Endothelial cell (in vitro differentiated cells): ENCODE measurements at regions not wholly inside any gene's neighbourhood (a gene's known extent, or its start where the extent isn't known, plus 50 kb on each side); places are given as distances from the start of the nearest gene placed in this dataset.

Experiments
- DNase-seq: peaks from one replicate; pipeline ENCODE4 v3.0.0; 2021; ENCODE audit warnings: low spot score
- H3K27ac Mint-ChIP-seq: one replicate; pipeline ENCODE4 v1.8.0; 2021; ENCODE audit warnings: mixed read lengths, inconsistent platforms; ENCODE audit not compliant: unreplicated experiment
- H3K27me3 Mint-ChIP-seq: one replicate; pipeline ENCODE4 v1.8.0; 2021; ENCODE audit warnings: mild to moderate bottlenecking, moderate library complexity, mixed read lengths, inconsistent platforms; ENCODE audit not compliant: unreplicated experiment
- H3K36me3 Mint-ChIP-seq: one replicate; pipeline ENCODE4 v1.8.0; 2021; ENCODE audit warnings: mild to moderate bottlenecking, low read depth, mixed read lengths, inconsistent platforms; ENCODE audit not compliant: unreplicated experiment
- H3K4me1 Mint-ChIP-seq: one replicate; pipeline ENCODE4 v1.8.0; 2021; ENCODE audit warnings: mild to moderate bottlenecking, mixed read lengths, inconsistent platforms; ENCODE audit not compliant: unreplicated experiment
- H3K4me3 Mint-ChIP-seq: one replicate; pipeline ENCODE4 v1.8.0; 2021; ENCODE audit warnings: mild to moderate bottlenecking, mixed read lengths, inconsistent platforms; ENCODE audit not compliant: unreplicated experiment
- H3K9me3 Mint-ChIP-seq: one replicate; pipeline ENCODE4 v1.8.0; 2021; ENCODE audit warnings: mixed read lengths, inconsistent platforms; ENCODE audit not compliant: unreplicated experiment
- CTCF ChIP-seq: fragments of 200-600 bp; sonication (generic); IDR thresholded peaks from one replicate; pipeline ENCODE4 v1.5.0; 2021; ENCODE audit warnings: antibody characterized with exemption; ENCODE audit not compliant: unreplicated experiment

- Mint-ChIP-seq H3K27me3 (no peaks in the 10 kb centered on the region), H3K4me3 (no peak overlapping the region), H3K9me3 (no peaks in the 10 kb centered on the region), H3K36me3 (no peaks in the 10 kb centered on the region), H3K27ac (no peak overlapping the region), H3K4me1 (no peaks in the 10 kb centered on the region)
- no peak for DNase-seq
- TF ChIP-seq CTCF: no peak
These were observed 185.4 kb downstream of the TTLL7 start for GRCh38 chr1:83813576-83813975.

DNA sequence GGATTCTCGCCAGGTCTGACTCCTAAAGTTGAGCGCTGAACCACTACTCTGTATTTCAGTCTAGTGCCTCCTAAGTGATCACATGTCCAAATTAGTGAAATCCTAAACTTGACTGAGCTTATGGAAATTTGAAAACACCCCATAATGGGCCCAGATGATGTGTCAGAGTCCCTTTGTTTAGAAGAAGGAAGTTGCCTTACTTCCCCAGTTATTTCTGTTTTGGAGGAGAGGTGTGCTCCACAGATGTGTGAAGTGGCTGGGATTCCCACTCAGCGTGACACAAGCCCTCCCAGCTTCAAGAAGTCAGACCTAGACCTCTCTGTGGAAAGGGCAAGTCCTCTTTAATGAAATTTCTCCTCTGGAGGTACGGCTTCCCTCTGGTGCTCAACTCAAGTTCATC is 188.8 kb downstream of the TTLL7 start:
- H3K27ac Mint-ChIP-seq: no peak overlapping the region
- no peaks in the 10 kb centered on the region for H3K27me3 Mint-ChIP-seq
- no peaks in the 10 kb centered on the region for H3K36me3 Mint-ChIP-seq
- no peaks in the 10 kb centered on the region for H3K4me1 Mint-ChIP-seq
- TF ChIP-seq CTCF: no peak
- no peak overlapping the region for H3K4me3 Mint-ChIP-seq
- DNase-seq: no peak
- H3K9me3 Mint-ChIP-seq: no peaks in the 10 kb centered on the region

GRCh38 chr1:83808536-83808935 is 190.4 kb downstream of the TTLL7 start:
- DNase-seq: no peak
- H3K36me3 Mint-ChIP-seq: no peaks in the 10 kb centered on the region
- no peaks in the 10 kb centered on the region for H3K9me3 Mint-ChIP-seq
- no peak for TF ChIP-seq CTCF
- H3K27ac Mint-ChIP-seq: no peak overlapping the region
- peaks cover 2% of the 10 kb centered on the region for H3K27me3 Mint-ChIP-seq
- no peaks in the 10 kb centered on the region for H3K4me1 Mint-ChIP-seq
- H3K4me3 Mint-ChIP-seq: no peak overlapping the region

- DNase-seq: no peak
- H3K4me3 Mint-ChIP-seq: no peak overlapping the region
- H3K4me1 Mint-ChIP-seq: no peaks in the 10 kb centered on the region
- H3K27me3 Mint-ChIP-seq: peaks cover 2% of the 10 kb centered on the region
- no peak overlapping the region for H3K27ac Mint-ChIP-seq
- no peaks in the 10 kb centered on the region for H3K9me3 Mint-ChIP-seq
- no peaks in the 10 kb centered on the region for H3K36me3 Mint-ChIP-seq
- TF ChIP-seq CTCF: no peak
These were observed 191.1 kb downstream of the TTLL7 start for GRCh38 chr1:83807821-83808220.

DNA sequence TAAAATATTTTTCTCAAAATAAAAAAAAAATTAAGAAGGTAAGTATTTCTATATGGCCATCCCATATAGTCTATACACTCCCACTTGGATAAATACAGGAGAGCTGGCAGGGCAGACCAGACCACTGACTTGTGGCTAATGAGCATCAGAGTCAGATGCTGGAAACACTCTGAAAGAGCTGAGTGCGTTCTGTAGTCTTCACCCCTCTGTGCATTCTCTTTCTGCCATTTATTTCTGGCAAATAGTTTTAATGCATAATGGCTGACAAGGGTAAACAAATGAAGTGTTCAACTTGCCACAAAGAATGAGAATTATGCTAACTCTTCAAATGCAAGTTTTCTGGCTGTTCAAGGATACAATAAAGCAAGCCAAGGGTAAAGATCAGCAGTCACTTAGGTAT is 191.7 kb downstream of the TTLL7 start:
- no peak for TF ChIP-seq CTCF
- no peak for DNase-seq
- no peak overlapping the region for H3K27ac Mint-ChIP-seq
- H3K36me3 Mint-ChIP-seq: no peaks in the 10 kb centered on the region
- H3K4me1 Mint-ChIP-seq: no peaks in the 10 kb centered on the region
- H3K9me3 Mint-ChIP-seq: no peaks in the 10 kb centered on the region
- peaks cover 2% of the 10 kb centered on the region for H3K27me3 Mint-ChIP-seq
- H3K4me3 Mint-ChIP-seq: no peak overlapping the region
